ENCODE measurements at regions not wholly inside any gene's neighbourhood (a gene's known extent, or its start where the extent isn't known, plus 50 kb on each side); places are given as distances from the start of the nearest gene placed in this dataset.

DNA sequence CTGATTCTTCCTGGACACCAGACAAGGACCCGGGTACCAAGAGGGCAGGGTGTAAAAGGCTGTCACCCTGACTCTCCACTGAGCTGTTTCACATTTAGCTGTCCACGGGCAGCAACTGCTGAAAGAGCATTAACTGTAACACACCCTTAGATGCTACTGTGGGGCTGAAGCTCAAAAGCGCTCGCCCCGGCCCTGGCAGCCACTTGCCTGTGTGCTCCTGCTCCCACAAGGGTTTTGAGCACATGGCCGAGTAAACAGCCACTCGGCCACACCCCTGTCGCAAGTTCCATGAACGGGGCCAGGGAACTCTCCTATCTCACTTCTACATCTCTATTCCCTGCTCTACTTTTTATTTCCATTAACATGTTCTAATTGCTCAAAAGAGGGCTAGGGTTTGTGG, 421.7 kb downstream of the TUSC7 start:
- DNase-seq = peak in 1 of 3 experiments; percentile 35

DNA sequence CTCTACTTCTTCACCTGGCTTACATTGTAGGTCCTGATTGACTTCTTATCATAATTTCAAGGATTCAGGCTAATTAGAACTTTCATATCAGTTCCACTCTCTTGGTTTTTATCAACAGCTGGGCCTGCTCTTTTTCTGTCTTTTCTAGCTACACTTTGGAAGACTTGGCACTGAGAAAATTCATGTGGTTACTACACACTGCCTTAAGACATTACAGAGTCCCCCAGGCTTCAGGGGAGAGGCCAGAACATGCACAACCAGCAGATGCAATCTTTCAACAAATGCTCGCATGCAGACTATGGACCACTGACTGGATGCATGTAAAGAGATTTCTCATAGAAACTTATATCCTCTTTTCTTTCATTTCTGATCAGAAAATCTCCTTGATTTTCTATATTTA, 423.5 kb downstream of the TUSC7 start:
- no peak for DNase-seq

DNA sequence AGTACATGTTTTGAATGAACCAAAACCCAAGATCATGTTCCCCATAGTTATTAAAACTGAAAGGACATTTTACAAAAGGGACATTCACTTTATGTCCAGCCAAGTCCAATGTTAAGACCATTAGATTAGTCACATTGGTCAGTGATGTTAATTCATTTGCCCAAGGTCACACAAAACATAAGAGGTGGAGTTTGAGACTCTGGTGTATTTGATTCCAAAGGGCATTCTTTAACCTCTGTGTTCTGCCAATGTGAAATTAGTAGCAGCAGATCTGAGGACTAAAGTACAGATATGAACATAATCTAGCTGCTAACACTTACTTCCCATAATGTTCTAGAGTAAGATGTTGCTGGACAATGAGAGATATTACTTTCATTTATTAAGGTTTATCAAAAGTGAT, 425.6 kb downstream of the TUSC7 start:
- DNase-seq = no peak

DNA sequence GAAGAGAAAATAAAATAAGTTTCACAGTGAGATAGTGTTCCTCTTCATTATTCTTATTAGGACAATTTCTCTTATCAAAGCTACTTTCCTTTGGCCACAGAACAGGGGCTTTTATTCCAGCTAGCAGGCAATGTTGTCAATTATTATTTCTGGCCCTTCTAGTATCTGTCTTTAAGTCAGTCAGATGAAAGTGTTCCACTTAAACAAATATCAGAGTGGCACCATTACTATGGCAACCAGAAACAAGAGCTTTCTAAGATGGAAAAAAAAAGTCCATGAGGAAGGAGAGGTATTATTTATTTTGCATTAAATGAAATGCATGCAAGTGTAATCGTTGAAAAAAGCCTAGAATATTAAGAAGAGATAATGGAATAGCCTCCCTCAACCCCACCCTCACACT, 426.4 kb downstream of the TUSC7 start:
- peak in 1 of 3 experiments; percentile 19 for DNase-seq

DNA sequence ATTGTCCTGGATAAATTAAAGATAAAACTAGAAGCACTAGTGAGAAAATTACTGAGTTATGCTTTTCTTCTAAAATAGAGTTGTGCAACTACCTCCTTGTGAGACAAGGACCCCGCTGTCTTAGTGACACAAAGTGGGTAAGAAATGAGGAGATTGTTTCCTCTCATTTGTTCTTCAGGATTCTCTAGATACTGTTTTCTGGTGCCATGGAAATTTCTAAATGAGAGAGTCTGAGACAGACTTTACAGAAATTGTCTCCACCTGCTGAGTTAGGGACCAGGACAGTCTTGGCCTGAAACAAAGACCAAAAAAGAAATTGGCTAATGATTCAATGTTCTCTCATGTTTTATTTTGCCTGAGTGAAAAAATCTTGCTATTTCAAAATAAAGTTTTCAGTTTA, 427.5 kb downstream of the TUSC7 start:
- DNase-seq = no peak

DNA sequence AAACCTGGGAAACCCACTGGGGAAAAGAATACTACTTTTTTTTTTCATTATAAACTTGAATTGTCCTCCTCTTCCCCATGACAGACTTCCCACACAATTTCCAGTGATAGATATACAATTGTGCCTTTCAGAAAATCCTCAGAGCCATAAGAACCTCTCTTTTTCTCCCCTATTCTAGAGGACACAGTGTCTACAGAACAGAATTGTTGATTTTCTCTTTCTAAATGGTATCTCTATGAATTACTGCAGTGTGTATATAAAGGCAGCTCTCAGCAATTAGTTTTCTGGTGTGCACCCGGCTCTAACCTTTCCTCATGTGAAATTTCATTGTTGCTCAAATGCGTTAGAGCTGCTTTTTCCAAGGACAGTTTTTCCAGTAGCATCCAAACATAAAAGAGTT, 430.1 kb downstream of the TUSC7 start:
- DNase-seq = no peak

DNA sequence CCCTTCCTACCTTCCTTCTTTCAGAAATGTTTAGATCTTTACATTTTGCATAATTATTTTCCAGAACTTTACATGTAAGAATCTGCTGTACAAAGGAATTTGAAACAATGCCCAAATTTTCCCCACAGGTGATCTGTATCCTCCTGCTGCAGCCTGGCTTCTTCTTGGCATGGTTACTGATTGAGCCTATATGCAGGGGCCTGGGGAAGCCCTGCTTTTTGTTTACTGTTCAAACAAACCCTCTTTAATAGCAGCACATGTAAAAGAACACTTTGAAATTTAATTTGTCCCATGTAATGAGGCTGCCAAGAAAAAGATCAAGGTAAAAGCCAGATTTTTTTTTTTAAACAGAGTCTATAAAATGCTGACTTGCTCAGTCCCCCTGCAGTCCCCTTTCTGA, 432.2 kb downstream of the TUSC7 start:
- DNase-seq = peak in 1 of 3 experiments; percentile 35

DNA sequence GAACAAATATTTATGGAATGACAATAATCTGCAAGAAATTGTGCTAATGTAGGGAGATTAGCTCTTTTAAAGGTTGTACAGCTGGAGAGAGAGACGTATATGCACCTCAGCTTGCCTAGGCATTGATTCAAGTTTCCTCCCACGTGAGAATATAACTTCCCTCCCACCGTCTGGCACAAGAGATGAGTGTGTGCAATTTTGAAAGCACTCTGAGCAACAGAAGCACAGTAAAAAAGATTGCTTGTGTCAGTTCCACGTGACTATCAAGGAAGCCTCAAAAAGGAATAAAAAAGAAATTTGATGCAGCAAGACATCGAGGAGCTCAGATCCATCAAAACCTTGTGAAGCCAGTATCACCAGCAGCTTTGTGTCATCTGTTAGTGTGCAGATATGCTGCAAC, 435.3 kb downstream of the TUSC7 start:
- DNase-seq = no peak

DNA sequence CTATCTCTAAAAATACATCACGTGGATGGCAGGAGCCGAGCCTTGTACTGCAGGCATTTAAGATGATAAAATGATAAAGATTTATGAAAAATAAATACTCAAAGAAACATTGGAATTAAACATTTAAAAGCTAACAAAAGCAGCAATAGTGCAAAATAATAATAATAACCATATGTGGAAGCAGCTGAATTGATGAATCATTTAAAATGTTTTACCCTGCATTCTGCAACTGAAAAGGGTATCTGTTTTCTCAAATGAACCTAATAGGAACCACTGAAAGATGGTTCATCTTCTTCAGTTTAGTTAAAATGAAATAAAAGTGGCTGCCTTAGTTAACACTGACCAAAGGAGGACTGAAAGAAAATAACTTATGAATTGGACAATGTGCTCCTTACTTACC, 436.1 kb downstream of the TUSC7 start:
- DNase-seq = no peak

DNA sequence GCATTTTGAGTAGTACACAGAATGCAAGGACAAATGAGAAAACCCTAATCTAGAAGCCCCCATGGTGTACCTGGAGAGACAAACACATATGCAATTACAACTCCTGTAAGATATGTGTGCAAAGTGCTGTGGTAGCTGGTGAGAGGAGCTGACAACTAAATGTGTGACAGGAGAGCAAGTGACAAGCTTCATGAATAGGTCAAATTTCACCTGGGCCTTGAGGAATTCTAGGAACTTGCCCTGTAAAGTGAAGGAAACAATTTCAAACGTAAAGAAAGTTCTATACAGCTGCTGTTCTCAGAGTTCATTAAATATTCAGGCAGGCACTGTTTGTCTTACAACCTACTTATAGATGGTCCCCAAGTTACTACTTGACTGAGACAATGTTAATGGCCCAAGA, 437.0 kb downstream of the TUSC7 start:
- no peak for DNase-seq

DNA sequence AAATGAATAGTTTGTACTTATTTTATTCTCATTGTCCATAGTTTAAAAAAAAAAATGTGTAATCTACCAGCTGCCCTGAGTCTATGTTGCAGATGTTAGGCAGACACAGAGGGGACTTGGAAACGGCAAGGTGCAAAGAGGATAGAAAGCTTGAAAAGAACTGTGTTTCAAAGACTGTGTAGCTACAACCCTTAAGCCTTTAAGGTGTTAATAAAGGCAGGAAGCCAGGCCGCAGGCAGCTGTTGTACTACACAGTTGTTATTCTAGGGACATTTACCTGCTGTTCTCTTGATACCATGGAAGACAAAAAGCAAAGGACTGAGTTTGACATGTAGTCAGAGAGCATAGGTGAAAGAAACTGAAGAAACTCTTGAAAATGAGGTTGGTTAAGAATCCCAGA, 440.0 kb downstream of the TUSC7 start:
- DNase-seq = no peak

DNA sequence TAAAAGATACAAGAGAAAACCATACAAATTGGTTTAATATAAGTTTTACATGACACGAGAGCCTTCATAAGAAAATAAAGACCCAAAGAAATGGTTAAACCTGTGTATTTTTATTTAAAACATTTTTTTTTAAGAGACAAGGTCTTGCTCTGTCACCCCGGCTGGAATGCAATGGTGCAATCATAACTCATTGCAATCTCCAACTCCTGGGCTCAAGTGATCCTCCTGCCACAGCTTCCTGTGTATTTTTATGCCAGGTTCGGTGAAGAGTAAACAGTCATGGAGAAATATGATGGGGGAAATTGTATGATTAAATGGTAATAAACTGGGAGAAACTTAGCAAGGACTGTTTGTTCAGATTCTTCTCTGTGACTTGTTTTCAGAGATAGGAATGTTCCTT, 441.0 kb downstream of the TUSC7 start:
- DNase-seq = no peak

DNA sequence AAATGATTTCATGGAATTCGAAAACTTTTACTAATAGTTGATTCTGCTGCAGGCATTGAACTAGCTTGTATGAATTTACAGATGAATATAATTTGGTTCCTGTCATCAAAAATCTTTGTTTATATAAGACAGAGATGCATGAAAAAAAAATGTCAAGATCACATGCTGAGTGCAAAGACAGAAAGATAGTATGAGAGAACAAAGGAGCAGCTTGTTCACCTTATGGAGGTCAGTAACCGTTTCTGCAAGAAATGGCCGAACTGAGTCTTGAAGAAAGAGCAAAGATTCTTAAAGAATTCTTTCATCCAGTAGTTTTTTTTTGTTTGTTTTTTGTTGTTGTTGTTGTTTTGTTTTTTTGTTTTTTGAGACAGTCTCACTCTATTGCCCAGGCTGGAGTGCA, 450.6 kb downstream of the TUSC7 start:
- DNase-seq = no peak

DNA sequence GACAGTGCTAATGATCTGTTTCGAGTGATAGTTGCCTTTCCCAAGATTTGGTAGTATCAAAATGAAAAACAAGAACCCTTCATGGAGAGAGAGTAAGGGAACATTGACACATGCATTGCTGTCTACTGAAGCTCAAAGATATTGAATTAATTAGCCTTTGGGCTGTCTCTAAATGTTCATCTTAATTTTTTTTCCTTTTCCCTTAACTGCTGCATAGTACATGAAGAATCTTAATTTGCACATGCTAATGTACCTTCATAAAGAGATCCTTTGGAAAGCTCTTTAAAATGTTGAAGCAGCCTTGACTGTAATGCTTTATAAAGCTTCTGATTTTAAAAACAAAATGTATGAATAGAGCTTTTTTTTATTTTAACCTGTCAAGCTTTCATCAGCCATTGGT, 452.2 kb downstream of the TUSC7 start:
- DNase-seq = no peak

DNA sequence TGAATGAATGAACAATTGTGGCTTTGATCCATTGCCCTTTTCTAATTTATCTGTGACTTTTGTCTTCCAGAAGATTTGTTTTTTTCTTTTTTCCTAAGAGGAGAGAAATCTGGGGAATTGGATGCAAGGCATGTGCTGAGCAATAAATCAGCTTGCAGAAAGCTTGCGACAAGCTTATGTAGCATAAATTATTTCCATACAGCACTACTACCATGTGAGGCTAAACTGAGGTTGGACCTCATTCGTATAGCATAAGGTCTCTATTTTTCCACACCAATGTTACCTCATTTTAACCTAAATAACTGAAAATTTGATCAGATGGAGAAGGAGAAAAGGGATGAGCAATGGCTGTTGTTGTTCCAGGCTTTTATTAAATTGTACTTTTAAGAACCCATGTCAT, 455.6 kb downstream of the TUSC7 start:
- DNase-seq = no peak

DNA sequence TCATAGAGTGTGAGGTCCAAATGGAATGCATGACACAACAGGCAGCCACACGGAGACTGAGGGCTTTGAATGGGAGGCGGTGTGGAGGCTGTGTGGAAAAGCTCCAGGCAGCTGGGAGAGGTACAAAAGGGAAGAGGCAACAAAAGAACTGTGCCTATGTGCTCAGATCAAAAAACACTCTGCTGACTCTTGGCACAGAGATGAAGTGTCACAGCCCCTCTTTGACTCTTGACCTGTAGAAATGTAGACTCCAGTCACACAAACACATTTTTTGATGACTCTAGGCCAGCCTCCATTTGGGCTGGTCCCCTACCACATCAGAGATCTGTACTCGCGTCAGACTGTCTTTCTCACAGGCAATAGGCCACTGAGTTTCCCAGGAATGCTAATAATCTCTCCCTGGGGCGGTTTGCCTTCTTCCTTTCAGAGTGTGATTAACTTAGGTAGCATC, 456.0 kb downstream of the TUSC7 start:
- DNase-seq = no peak

DNA sequence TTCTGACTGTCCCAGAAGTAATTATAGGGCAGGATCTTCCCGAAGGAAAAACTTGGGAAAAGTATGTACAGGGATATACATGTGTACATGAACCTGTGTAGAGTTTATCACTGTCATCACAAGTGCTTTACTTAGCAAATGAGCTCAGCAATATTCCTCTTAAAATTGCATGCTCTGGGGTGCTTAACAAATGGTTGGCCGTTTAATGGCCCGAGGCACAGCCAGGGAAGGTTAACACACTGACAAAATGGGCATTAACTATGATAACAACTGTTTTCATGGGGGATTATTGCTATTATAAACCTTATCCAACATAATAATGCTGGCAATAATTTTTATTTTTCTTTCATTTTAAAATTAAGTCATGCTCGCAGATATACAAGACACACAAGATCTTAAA, 459.3 kb downstream of the TUSC7 start:
- DNase-seq = peak; percentile 23 to 70 (median 67)

DNA sequence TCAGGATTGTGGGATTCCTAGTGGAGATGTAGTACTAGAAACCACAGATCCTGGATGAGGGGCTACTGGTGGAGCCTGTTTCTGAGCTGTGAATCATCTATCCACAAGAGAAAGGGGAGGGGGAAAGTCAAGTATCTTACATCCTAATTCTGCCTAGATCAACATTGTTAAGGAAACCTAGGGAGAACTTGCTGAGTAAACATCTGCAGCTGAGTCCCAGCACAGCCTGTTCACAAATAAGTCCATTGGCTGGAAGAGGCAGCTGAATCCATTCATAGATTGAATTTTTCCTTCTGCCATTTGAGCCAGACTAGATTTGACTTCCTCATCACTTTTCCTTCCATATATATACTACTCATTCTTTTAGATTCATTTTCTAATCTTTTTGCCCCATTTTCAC, 460.5 kb downstream of the TUSC7 start:
- DNase-seq = peak; percentile 8 to 39 (median 33)

DNA sequence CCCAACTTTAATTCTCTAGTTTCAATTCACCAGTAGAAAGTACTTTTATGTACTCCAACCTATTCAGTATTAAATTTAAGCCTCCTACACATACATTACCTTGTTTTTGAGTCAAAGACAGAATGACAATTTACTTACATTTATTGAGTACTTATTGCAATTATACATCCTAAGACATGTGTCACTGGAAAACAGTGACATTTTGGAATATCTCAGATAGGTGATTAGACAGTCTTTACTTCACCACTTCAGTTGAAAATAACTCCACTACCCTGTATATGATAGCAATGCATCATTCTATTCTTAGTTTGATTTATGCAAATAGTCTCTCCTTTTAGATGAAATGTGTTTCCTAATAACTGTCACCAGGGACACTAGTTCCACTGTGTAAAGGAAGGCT, 461.5 kb downstream of the TUSC7 start:
- no peak for DNase-seq

DNA sequence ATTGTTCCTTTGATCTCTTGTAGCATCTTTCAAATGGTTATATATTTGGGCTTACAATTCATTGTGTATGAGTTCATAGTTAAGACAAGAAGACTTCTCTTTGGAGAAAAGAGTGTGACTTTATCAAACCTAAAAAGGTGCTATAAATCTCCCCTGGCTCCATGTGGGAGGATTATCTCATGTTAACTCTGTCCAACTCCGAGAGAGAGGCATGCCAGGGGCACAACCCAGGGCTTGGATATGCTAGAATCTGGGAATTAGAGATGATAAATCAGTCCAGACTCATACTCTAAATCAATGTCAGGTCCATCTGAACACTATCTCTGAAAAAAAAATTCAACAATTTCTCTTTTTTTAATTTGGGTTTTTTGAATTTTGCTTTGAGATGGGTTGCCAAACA, 462.8 kb downstream of the TUSC7 start:
- DNase-seq = no peak

DNA sequence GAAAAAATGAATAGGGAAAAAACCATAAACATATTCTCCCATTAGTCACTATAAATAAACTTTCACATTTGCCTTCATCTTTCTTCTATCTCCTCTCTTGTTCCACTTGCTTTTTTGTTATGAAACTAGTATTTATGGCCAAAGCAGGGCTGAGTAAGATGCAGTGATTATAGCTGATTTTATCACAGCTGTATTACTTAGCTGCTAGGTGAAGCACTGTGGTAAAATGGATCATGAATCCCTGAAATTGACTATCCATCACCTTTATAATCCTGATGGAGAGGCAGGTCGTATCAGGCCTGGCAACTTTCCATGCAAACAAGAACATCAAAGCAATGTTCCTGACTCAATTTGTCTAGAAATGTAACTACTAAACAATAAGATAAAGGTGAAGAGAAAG, 471.6 kb downstream of the TUSC7 start:
- DNase-seq = no peak

DNA sequence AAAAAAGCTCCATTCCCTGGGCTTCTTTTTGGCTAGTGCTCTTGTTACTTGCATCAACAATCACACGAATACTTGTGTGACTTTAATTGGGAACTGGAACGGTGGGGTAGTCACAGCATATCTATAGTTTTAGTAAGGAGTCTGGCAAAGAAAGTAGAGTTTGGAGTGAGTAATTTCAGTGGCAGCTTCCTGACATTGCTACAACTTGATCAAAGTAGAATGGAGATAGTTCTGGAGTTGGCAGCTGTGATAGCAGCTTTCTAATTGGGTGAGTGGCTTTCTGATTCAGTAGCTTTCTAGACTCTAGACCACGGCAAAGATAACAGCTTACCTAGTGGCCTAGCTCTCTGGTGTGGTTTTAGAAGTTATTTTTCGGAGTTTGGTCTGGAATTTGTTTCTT, 475.0 kb downstream of the TUSC7 start:
- no peak for DNase-seq

DNA sequence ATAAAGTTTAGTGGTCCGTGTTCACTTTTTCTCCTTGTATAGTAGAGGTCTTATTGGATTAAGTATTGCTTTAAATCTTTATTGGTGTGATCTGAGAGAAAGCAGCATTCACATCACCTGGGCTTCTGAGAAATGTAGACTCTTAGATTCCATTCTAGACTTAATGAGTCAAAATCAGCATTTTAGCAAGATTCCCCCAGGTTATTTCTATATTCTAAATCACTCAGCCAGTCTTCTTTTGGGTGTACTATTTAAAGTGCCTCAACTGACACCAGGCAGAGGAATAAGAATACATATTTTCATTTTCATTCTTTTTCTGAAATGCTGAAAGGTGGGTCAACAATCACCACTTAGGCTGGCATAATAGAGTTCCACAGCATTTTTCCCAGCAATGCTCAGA, 481.7 kb downstream of the TUSC7 start:
- DNase-seq = no peak

DNA sequence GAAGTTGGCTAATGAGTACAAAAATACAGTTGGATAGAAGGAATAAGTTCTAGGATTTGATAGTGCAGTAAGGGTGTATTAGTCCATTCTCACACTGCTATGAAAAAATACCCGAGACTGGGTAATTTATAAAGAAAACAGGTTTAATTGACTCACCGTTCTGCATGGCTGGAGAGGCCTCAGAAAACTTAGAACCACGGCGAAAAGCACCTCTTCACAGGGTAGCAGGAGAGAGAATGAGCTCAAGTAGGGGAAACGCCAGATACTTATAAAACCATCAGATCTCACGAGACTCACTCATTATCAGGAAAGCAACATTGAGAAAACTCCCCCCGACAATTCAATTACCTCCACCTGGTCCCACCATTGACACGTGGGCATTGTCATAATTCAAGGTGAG, 483.3 kb downstream of the TUSC7 start:
- peak in 1 of 3 experiments; percentile 67 for DNase-seq

DNA sequence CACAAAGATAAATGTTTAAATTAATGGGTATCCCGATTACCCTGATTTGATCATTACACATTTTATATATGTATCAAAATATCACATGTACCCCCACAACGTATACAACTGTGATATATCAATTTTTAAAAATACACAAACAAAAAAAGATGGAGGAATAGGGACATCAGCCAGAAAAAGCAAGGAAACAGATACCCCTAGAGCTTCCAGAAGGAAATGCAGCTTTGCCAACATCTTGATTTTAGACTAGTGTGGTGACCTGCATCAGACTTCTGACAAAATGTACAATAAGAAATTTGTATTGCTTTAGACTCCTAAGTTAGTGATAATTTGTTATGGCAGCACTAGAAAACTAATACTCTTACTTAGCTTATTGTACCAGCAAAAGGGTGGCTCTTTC, 483.8 kb downstream of the TUSC7 start:
- DNase-seq = peak in 2 of 3 experiments; percentile 4 to 38

DNA sequence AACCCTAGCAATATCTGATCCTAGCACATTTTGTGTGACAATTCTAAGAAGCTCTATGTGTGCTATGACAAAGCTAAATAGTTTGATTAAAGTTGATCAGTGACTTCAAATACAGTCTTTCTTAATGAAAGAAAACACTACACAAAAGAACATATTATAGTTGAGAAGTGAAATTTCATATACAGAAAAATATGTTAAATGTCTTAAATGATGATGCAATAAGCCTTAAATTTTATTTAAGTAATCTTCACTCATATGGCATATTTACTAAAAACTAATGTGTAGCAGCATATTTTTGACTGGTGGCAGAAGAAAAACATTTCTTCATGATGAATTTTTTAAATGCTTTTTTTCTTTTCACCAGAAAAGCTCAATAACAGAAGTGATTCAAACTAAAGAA, 485.5 kb downstream of the TUSC7 start:
- no peak for DNase-seq
